Ectodermal cell (in vitro differentiated cells): ENCODE measurements at regions not wholly inside any gene's neighbourhood (a gene's known extent, or its start where the extent isn't known, plus 50 kb on each side); places are given as distances from the start of the nearest gene placed in this dataset.

Experiments used
- H3K27ac ChIP-seq: 2 replicates; pipeline ENCODE4 v1.7.0; 2013; ENCODE audit warnings: mild to moderate bottlenecking, low read depth, low read length; ENCODE audit not compliant: insufficient read depth, poor library complexity, severe bottlenecking
- H3K27me3 ChIP-seq: 2 replicates; pipeline ENCODE4 v1.7.0; 2013; ENCODE audit warnings: mild to moderate bottlenecking, low read length; ENCODE audit not compliant: insufficient read depth, control insufficient read depth, poor library complexity, severe bottlenecking
- H3K36me3 ChIP-seq: one replicate; pipeline ENCODE4 v1.7.0; 2013; ENCODE audit warnings: low read length; ENCODE audit not compliant: control insufficient read depth, insufficient read depth
- H3K4me1 ChIP-seq: one replicate; pipeline ENCODE4 v1.7.0; 2013; ENCODE audit warnings: low read length; ENCODE audit not compliant: control insufficient read depth, insufficient read depth
- H3K4me3 ChIP-seq: 2 replicates; pipeline ENCODE4 v1.7.0; 2013; ENCODE audit warnings: low read depth, low read length, control low read depth; ENCODE audit not compliant: insufficient read depth
- H3K9me3 ChIP-seq: 2 replicates; pipeline ENCODE4 v1.7.0; 2013; ENCODE audit warnings: mild to moderate bottlenecking, low read length, moderate library complexity; ENCODE audit not compliant: control insufficient read depth
- WGBS, 2 experiments: methylation state at CpG; one replicate each; pipeline ENCODE4 v1.1.7; 2013; ENCODE audit warnings: missing lambda C conversion rate in 2 of 2; 5-methylcytosine and 5-hydroxymethylcytosine counted together

DNA sequence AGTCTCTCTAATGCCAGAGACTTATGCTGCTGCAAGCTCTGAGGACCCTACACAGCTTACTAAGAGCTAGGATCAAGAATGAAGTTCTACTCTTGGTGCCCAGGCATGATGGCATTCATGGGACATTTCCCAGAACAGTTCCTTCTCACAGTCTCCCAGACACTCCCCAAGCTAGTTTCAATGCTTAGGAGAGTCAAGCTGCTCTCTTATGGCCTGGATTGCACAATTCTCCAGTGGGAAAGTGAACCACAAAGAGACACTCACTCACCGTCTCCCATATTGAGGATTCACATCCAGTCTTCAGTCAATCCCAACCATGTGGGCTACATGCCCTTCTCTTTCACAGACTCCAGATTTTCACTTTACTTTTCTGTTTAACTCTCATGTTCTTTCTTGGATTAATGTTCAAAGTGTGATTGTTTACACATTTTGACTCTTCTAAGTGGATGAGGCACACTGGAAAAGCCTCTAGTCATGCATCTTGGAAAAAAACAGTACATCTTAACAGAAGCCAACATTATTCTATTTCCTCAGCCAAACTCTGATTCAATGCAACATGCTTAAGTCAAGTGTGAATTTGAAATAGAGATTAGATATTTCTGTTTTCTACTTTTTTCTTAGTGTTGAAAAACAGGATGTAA, 447.8 kb upstream of the BTBD3 start:
- Histone ChIP-seq H3K36me3 (no peaks in the 10 kb centered on the region), H3K4me3 (no peak overlapping the region)

DNA sequence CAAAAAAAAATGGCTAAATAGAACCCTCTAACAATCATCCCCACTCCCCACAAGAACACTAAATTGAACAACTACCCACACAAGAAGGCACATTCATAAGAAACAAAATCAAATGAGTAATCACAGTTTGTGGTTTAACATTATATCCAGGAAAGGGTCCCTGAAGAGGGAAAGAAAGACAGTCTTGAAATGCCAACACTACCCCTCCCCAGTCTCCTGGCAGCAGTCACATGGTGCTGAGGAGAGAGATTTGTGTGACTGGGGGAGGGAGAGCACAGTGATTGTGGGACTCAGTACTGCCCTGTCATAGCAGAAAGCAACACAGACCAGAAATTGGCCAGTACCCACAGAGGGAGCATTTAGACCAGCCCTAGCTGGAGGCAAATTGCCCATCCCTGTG, 443.7 kb upstream of the BTBD3 start:
- H3K36me3 ChIP-seq = no peaks in the 10 kb centered on the region
- no peak overlapping the region for H3K4me3 ChIP-seq
- no peaks in the 10 kb centered on the region for H3K9me3 ChIP-seq
- H3K27ac ChIP-seq = no peak overlapping the region
- H3K27me3 ChIP-seq = no peaks in the 10 kb centered on the region
- no peaks in the 10 kb centered on the region for H3K4me1 ChIP-seq

More for the DNA sequence above, 447.8 kb upstream of the BTBD3 start:
- Histone ChIP-seq H3K27me3 (no peaks in the 10 kb centered on the region), H3K27ac (no peak overlapping the region), H3K4me1 (no peaks in the 10 kb centered on the region), H3K9me3 (no peaks in the 10 kb centered on the region)
- 88 to 98% methylated on average over 1 of the region's 1 CpG for WGBS, 2 experiments

GRCh38 chr20:11483697-11484096, 434.0 kb upstream of the BTBD3 start:
- WGBS, 2 experiments = 87 to 100% methylated on average over 1 of the region's 1 CpG

GRCh38 chr20:11484479-11484878, 433.2 kb upstream of the BTBD3 start:
- Histone ChIP-seq H3K36me3 (no peaks in the 10 kb centered on the region), H3K27ac (no peak overlapping the region), H3K4me1 (no peaks in the 10 kb centered on the region), H3K9me3 (no peaks in the 10 kb centered on the region), H3K27me3 (no peaks in the 10 kb centered on the region), H3K4me3 (no peak overlapping the region)
- no CpG with 5 or more reads among the region's 1 CpG for WGBS, 2 experiments

More at GRCh38 chr20:11483697-11484096, 434.0 kb upstream of the BTBD3 start:
- Histone ChIP-seq H3K4me1 (no peaks in the 10 kb centered on the region), H3K27me3 (no peaks in the 10 kb centered on the region), H3K27ac (no peak overlapping the region), H3K36me3 (no peaks in the 10 kb centered on the region), H3K9me3 (no peaks in the 10 kb centered on the region), H3K4me3 (no peak overlapping the region)

- Histone ChIP-seq H3K36me3 (no peaks in the 10 kb centered on the region), H3K4me3 (no peak overlapping the region), H3K27ac (no peak overlapping the region), H3K4me1 (no peaks in the 10 kb centered on the region), H3K9me3 (no peaks in the 10 kb centered on the region), H3K27me3 (no peaks in the 10 kb centered on the region)
Observed at GRCh38 chr20:11492386-11492785, 425.3 kb upstream of the BTBD3 start.

GRCh38 chr20:11492846-11493245, 424.8 kb upstream of the BTBD3 start:
- no peaks in the 10 kb centered on the region for H3K36me3 ChIP-seq
- no peaks in the 10 kb centered on the region for H3K9me3 ChIP-seq
- no peak overlapping the region for H3K4me3 ChIP-seq
- no peaks in the 10 kb centered on the region for H3K27me3 ChIP-seq
- no peaks in the 10 kb centered on the region for H3K4me1 ChIP-seq
- no peak overlapping the region for H3K27ac ChIP-seq

- H3K27ac ChIP-seq = no peak overlapping the region
- H3K36me3 ChIP-seq = no peaks in the 10 kb centered on the region
- no peaks in the 10 kb centered on the region for H3K4me1 ChIP-seq
- H3K27me3 ChIP-seq = no peaks in the 10 kb centered on the region
- 56 to 62% methylated on average over 2 of the region's 2 CpGs for WGBS, 2 experiments
- H3K4me3 ChIP-seq = no peak overlapping the region
- no peaks in the 10 kb centered on the region for H3K9me3 ChIP-seq
Observed at GRCh38 chr20:11496380-11496779, 421.3 kb upstream of the BTBD3 start.

DNA sequence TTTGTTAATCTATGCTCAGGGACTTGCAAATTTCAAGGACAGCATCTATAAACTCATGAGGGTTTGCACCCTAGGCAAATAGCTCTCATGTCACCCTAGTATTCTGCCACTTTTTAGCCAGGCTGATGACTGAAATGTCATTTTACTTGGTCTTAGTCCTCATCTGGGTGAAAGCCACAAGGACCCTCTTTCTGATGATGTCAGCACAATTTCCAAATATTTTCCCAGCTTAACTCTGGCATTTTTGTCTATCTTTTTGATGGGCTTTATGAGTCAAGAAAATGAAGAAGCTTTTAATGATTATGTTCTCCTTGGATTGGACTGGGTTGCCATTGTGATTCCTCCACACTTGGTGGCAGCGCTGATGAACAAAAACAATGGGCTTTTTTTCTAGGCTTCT, 420.1 kb upstream of the BTBD3 start:
- Histone ChIP-seq H3K4me3 (no peak overlapping the region), H3K36me3 (no peaks in the 10 kb centered on the region), H3K9me3 (no peaks in the 10 kb centered on the region), H3K4me1 (no peaks in the 10 kb centered on the region), H3K27me3 (no peaks in the 10 kb centered on the region), H3K27ac (no peak overlapping the region)
- 86 to 100% methylated on average over 1 of the region's 1 CpG for WGBS, 2 experiments

GRCh38 chr20:11499101-11499634, 418.5 kb upstream of the BTBD3 start:
- Histone ChIP-seq H3K4me1 (no peaks in the 10 kb centered on the region), H3K9me3 (no peaks in the 10 kb centered on the region), H3K27me3 (no peaks in the 10 kb centered on the region), H3K27ac (no peak overlapping the region), H3K36me3 (no peaks in the 10 kb centered on the region), H3K4me3 (no peak overlapping the region)
- 92 to 97% methylated on average over 6 of the region's 6 CpGs for WGBS, 2 experiments

DNA sequence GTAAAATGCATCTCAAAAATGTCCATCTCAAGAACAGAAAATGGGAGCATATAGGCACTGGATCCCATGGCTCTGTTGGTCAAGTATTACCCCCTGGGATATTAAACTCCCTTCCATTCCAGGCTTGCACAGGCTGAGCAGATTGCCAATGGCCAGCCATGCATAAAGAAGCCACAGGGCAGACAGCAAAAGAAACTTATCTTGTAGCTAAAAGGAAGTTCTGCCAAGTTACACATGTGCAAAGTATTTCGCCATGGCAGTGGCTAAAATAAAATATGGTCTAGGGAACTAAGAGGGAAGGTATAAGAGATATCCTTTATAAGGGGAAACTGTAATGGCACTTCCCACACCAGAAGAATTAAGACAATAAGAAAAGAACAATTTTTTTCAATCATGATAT, 415.6 kb upstream of the BTBD3 start:
- no peaks in the 10 kb centered on the region for H3K27me3 ChIP-seq
- H3K4me1 ChIP-seq = no peaks in the 10 kb centered on the region
- H3K4me3 ChIP-seq = no peak overlapping the region
- no peaks in the 10 kb centered on the region for H3K9me3 ChIP-seq
- no peak overlapping the region for H3K27ac ChIP-seq
- H3K36me3 ChIP-seq = no peaks in the 10 kb centered on the region
- 93 to 100% methylated on average over 1 of the region's 1 CpG for WGBS, 2 experiments

DNA sequence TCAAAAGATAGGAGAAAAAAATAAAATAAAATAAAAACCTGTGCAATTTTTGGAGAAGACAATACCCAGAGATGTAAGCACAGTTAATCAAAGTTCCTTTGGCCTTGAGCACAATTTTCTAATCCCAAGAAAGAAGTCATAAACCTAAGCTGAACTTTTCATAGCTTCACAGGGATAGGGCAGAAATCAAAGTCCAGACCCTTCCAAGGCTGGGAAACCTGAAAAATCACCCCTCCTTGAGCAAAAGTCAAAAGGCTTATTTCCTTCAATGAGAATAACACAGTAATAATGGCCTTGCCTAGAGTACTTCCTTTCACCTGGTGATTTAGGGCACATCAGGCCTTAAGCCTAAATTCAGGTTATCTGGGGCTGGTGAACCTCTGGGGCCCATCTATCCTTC, 415.0 kb upstream of the BTBD3 start:
- H3K4me1 ChIP-seq = no peaks in the 10 kb centered on the region
- no peaks in the 10 kb centered on the region for H3K27me3 ChIP-seq
- no peak overlapping the region for H3K27ac ChIP-seq
- no peaks in the 10 kb centered on the region for H3K36me3 ChIP-seq
- no peaks in the 10 kb centered on the region for H3K9me3 ChIP-seq
- no peak overlapping the region for H3K4me3 ChIP-seq
